HepG2 (cell line): ENCODE measurements at regions not wholly inside any gene's neighbourhood (a gene's known extent, or its start where the extent isn't known, plus 50 kb on each side); places are given as distances from the start of the nearest gene placed in this dataset.

Source experiments
- BRCA1 ChIP-seq: sonication (generic); formaldehyde crosslinking; IDR thresholded peaks from 2 replicates; pipeline ENCODE4 v1.4.0; 2020; ENCODE audit warnings: missing genetic modification reagents
- CCAR2 ChIP-seq: fragments of 200-400 bp; formaldehyde crosslinking; optimal IDR thresholded peaks from 2 replicates; pipeline ENCODE3; 2018; ENCODE audit warnings: low read depth, mild to moderate bottlenecking, low read length, moderate library complexity
- GATAD2A ChIP-seq: IDR thresholded peaks from 2 replicates; pipeline ENCODE4 v1.6.1; 2016
- NFIC ChIP-seq: IDR thresholded peaks from 2 replicates; pipeline ENCODE4 v1.6.1; 2012; ENCODE audit warnings: mild to moderate bottlenecking, low read length, inconsistent platforms
- NRL ChIP-seq: sonication (generic); formaldehyde crosslinking; IDR thresholded peaks from 2 replicates; pipeline ENCODE4 v1.5.0; 2020; ENCODE audit warnings: missing genetic modification reagents, mild to moderate bottlenecking, moderate library complexity, borderline replicate concordance
- YY1 ChIP-seq: IDR thresholded peaks from 2 replicates; pipeline ENCODE4 v1.6.1; 2011; ENCODE audit warnings: low read length, low read depth, moderate library complexity, mild to moderate bottlenecking; ENCODE audit not compliant: insufficient read depth, insufficient replicate concordance
- ZBTB21 ChIP-seq: sonication (generic); formaldehyde crosslinking; IDR thresholded peaks from 2 replicates; pipeline ENCODE4 v1.4.0; 2020; ENCODE audit warnings: missing genetic modification reagents
- ZNF205 ChIP-seq: IDR thresholded peaks from 2 replicates; pipeline ENCODE4 v1.6.1; 2018; ENCODE audit warnings: missing biosample characterization, missing genetic modification reagents
- ZNF326 ChIP-seq: sonication (generic); formaldehyde crosslinking; IDR thresholded peaks from 2 replicates; pipeline ENCODE4 v1.4.0; 2020; ENCODE audit warnings: missing genetic modification reagents, borderline replicate concordance
- TF ChIP-seq, protein P1 (sequence below): sonication (generic); formaldehyde crosslinking; IDR thresholded peaks from 2 replicates; pipeline ENCODE4 v1.5.0; 2020; ENCODE audit warnings: missing genetic modification reagents, mild to moderate bottlenecking, borderline replicate concordance
- TF ChIP-seq, protein P2 (sequence below): sonication (generic); formaldehyde crosslinking; IDR thresholded peaks from 2 replicates; pipeline ENCODE4 v1.4.0; 2020; ENCODE audit warnings: missing genetic modification reagents, borderline replicate concordance
- TF ChIP-seq, protein P3 (sequence below): sonication (generic); formaldehyde crosslinking; IDR thresholded peaks from 2 replicates; pipeline ENCODE4 v1.4.0; 2020; ENCODE audit warnings: missing genetic modification reagents
- TF ChIP-seq, protein P4 (sequence below): sonication (generic); formaldehyde crosslinking; conservative IDR thresholded peaks from 2 replicates; pipeline ENCODE4 v1.4.0; 2020; ENCODE audit warnings: missing genetic modification reagents
- TF ChIP-seq, protein P5 (sequence below): sonication (generic); formaldehyde crosslinking; IDR thresholded peaks from 2 replicates; pipeline ENCODE4 v1.4.0; 2020; ENCODE audit warnings: missing genetic modification reagents, borderline replicate concordance

DNA sequence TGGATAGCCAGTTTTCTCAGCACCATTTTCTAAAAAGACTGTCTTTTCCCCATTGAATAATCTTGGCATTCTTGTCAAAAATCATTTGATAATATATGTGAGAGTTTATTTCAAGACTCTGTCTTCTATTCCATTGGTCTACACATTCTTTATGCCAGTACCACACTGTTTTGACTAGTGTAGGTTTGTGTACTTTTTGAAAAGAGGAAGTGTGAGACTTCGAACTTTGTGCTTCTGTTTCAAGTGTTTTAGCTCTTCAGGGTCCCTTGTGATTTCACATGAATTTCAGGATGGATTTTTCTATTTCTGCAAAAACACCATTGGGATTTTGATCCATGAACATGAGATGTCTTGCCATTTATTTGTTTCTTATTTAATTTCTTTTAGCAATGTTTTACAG is 78.5 kb upstream of the ALDH1A1 start (continued):
- TF ChIP-seq, protein P1, sequence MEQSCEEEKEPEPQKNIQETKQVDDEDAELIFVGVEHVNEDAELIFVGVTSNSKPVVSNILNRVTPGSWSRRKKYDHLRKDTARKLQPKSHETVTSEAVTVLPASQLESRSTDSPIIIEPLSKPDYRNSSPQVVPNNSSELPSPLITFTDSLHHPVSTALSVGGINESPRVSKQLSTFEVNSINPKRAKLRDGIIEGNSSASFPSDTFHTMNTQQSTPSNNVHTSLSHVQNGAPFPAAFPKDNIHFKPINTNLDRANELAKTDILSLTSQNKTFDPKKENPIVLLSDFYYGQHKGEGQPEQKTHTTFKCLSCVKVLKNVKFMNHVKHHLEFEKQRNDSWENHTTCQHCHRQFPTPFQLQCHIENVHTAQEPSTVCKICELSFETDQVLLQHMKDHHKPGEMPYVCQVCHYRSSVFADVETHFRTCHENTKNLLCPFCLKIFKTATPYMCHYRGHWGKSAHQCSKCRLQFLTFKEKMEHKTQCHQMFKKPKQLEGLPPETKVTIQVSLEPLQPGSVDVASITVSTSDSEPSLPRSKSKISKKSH (CRISPR knock-in tag): no peak
- no peak for TF ChIP-seq ZBTB21 (CRISPR knock-in tag)
- no peak for TF ChIP-seq YY1
- TF ChIP-seq, protein P2, sequence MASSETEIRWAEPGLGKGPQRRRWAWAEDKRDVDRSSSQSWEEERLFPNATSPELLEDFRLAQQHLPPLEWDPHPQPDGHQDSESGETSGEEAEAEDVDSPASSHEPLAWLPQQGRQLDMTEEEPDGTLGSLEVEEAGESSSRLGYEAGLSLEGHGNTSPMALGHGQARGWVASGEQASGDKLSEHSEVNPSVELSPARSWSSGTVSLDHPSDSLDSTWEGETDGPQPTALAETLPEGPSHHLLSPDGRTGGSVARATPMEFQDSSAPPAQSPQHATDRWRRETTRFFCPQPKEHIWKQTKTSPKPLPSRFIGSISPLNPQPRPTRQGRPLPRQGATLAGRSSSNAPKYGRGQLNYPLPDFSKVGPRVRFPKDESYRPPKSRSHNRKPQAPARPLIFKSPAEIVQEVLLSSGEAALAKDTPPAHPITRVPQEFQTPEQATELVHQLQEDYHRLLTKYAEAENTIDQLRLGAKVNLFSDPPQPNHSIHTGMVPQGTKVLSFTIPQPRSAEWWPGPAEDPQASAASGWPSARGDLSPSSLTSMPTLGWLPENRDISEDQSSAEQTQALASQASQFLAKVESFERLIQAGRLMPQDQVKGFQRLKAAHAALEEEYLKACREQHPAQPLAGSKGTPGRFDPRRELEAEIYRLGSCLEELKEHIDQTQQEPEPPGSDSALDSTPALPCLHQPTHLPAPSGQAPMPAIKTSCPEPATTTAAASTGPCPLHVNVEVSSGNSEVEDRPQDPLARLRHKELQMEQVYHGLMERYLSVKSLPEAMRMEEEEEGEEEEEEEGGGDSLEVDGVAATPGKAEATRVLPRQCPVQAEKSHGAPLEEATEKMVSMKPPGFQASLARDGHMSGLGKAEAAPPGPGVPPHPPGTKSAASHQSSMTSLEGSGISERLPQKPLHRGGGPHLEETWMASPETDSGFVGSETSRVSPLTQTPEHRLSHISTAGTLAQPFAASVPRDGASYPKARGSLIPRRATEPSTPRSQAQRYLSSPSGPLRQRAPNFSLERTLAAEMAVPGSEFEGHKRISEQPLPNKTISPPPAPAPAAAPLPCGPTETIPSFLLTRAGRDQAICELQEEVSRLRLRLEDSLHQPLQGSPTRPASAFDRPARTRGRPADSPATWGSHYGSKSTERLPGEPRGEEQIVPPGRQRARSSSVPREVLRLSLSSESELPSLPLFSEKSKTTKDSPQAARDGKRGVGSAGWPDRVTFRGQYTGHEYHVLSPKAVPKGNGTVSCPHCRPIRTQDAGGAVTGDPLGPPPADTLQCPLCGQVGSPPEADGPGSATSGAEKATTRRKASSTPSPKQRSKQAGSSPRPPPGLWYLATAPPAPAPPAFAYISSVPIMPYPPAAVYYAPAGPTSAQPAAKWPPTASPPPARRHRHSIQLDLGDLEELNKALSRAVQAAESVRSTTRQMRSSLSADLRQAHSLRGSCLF: no peak
- TF ChIP-seq CCAR2: no peak
- TF ChIP-seq NRL (CRISPR knock-in tag): no peak
- TF ChIP-seq BRCA1: no peak
- TF ChIP-seq ZNF326: no peak
- TF ChIP-seq, protein P3, sequence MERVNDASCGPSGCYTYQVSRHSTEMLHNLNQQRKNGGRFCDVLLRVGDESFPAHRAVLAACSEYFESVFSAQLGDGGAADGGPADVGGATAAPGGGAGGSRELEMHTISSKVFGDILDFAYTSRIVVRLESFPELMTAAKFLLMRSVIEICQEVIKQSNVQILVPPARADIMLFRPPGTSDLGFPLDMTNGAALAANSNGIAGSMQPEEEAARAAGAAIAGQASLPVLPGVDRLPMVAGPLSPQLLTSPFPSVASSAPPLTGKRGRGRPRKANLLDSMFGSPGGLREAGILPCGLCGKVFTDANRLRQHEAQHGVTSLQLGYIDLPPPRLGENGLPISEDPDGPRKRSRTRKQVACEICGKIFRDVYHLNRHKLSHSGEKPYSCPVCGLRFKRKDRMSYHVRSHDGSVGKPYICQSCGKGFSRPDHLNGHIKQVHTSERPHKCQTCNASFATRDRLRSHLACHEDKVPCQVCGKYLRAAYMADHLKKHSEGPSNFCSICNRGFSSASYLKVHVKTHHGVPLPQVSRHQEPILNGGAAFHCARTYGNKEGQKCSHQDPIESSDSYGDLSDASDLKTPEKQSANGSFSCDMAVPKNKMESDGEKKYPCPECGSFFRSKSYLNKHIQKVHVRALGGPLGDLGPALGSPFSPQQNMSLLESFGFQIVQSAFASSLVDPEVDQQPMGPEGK: no peak
- no peak for TF ChIP-seq NFIC
- TF ChIP-seq, protein P4, sequence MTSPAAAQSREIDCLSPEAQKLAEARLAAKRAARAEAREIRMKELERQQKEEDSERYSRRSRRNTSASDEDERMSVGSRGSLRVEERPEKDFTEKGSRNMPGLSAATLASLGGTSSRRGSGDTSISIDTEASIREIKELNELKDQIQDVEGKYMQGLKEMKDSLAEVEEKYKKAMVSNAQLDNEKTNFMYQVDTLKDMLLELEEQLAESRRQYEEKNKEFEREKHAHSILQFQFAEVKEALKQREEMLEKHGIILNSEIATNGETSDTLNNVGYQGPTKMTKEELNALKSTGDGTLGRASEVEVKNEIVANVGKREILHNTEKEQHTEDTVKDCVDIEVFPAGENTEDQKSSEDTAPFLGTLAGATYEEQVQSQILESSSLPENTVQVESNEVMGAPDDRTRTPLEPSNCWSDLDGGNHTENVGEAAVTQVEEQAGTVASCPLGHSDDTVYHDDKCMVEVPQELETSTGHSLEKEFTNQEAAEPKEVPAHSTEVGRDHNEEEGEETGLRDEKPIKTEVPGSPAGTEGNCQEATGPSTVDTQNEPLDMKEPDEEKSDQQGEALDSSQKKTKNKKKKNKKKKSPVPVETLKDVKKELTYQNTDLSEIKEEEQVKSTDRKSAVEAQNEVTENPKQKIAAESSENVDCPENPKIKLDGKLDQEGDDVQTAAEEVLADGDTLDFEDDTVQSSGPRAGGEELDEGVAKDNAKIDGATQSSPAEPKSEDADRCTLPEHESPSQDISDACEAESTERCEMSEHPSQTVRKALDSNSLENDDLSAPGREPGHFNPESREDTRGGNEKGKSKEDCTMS (CRISPR knock-in tag): no peak
- TF ChIP-seq ZNF205 (CRISPR knock-in tag): no peak
- TF ChIP-seq, protein P5, sequence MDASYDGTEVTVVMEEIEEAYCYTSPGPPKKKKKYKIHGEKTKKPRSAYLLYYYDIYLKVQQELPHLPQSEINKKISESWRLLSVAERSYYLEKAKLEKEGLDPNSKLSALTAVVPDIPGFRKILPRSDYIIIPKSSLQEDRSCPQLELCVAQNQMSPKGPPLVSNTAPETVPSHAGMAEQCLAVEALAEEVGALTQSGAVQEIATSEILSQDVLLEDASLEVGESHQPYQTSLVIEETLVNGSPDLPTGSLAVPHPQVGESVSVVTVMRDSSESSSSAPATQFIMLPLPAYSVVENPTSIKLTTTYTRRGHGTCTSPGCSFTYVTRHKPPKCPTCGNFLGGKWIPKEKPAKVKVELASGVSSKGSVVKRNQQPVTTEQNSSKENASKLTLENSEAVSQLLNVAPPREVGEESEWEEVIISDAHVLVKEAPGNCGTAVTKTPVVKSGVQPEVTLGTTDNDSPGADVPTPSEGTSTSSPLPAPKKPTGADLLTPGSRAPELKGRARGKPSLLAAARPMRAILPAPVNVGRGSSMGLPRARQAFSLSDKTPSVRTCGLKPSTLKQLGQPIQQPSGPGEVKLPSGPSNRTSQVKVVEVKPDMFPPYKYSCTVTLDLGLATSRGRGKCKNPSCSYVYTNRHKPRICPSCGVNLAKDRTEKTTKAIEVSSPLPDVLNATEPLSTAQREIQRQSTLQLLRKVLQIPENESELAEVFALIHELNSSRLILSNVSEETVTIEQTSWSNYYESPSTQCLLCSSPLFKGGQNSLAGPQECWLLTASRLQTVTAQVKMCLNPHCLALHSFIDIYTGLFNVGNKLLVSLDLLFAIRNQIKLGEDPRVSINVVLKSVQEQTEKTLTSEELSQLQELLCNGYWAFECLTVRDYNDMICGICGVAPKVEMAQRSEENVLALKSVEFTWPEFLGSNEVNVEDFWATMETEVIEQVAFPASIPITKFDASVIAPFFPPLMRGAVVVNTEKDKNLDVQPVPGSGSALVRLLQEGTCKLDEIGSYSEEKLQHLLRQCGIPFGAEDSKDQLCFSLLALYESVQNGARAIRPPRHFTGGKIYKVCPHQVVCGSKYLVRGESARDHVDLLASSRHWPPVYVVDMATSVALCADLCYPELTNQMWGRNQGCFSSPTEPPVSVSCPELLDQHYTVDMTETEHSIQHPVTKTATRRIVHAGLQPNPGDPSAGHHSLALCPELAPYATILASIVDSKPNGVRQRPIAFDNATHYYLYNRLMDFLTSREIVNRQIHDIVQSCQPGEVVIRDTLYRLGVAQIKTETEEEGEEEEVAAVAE: no peak
- 0 out of 2 replicates have a peak, but pooled peaks have one; percentile 52 for TF ChIP-seq GATAD2A (CRISPR knock-in tag)
